ENCODE measurements at regions not wholly inside any gene's neighbourhood (a gene's known extent, or its start where the extent isn't known, plus 50 kb on each side); places are given as distances from the start of the nearest gene placed in this dataset.

GRCh38 chr18:8969639-8970390 is 132.7 kb upstream of the NDUFV2 start:
- no peak for TF ChIP-seq POLR2A (IDR thresholded peaks at IDR 0.05)
- TF ChIP-seq CTCF (IDR thresholded peaks at IDR 0.05), result no peak

All from breast epithelium (tissue), 3 donors.